ENCODE measurements at regions not wholly inside any gene's neighbourhood (a gene's known extent, or its start where the extent isn't known, plus 50 kb on each side); places are given as distances from the start of the nearest gene placed in this dataset.

DNA sequence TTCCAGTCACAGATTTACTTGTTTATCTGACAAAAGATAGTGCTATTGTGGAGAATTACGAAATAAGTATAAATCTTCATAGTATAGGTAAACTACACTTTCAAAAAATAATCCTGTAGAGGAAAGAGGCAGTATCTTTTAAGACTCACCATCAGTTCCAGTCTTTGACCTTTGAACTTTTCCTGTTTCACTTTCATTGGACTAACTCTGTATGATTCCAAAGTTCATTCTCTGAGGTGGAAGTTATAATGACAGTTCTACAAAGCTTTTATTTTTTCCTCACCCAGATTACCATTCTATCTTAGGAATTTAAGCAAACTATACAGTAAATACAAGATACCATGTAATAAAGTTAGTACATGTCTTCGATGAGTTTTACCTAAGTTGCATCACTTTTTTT lies 901.3 kb upstream of the SEMA6A start:
- Histone ChIP-seq H2BK12ac (ENCODE audit: insufficient read length, low read depth, low read length) (no peak overlapping the region), H4K91ac (ENCODE audit: insufficient read length, low read depth, low read length) (no peak overlapping the region), H2BK5ac (ENCODE audit: insufficient read length, low read length) (no peak overlapping the region), H3K23me2 (ENCODE audit: insufficient read length, low read depth, low read length, poor library complexity, severe bottlenecking) (no peaks in the 10 kb centered on the region), H3K18ac (ENCODE audit: insufficient read length, low read depth, low read length) (no peak overlapping the region), H3K14ac (ENCODE audit: insufficient read depth, low read length) (no peak overlapping the region), H3K79me1 (ENCODE audit: insufficient read depth, low read depth, low read length, poor library complexity, severe bottlenecking) (no peaks in the 10 kb centered on the region), H2BK120ac (ENCODE audit: low read depth, low read length, poor library complexity, severe bottlenecking) (no peak overlapping the region), H3K4ac (ENCODE audit: low read depth, low read length) (no peak overlapping the region), H4K20me1 (ENCODE audit: control insufficient read depth, insufficient read depth, insufficient read length) (no peaks in the 10 kb centered on the region), H4K5ac (ENCODE audit: insufficient read length, low read depth, low read length) (no peak overlapping the region), H3K4me1 (ENCODE audit: insufficient read depth, low read length) (no peaks in the 10 kb centered on the region), H4K8ac (replicated peaks; ENCODE audit: insufficient read length, low read depth, low read length) (no peak overlapping the region), H2AK5ac (ENCODE audit: insufficient read length, low read length) (no peak overlapping the region), H3K23ac (ENCODE audit: insufficient read length, low read depth, low read length) (no peak overlapping the region), H3K9ac (ENCODE audit: extremely low read depth, insufficient read length, low read length) (no peak overlapping the region), H3K56ac (ENCODE audit: insufficient read length, low read depth, low read length) (no peak overlapping the region), H3K79me2 (ENCODE audit: insufficient read depth, low read length) (no peaks in the 10 kb centered on the region), H2AFZ (ENCODE audit: low read length) (no peak overlapping the region), H3K27me3 (ENCODE audit: insufficient read depth, low read length) (no peaks in the 10 kb centered on the region), H2BK20ac (ENCODE audit: low read depth, low read length, poor library complexity, severe bottlenecking) (no peak overlapping the region), H3K27ac (ENCODE audit: insufficient read length, low read depth, low read length) (no peak overlapping the region), H3K4me2 (ENCODE audit: insufficient read depth, insufficient read length, low read length) (no peak overlapping the region), H3T11ph (ENCODE audit: low read length) (no peak overlapping the region), H2BK15ac (ENCODE audit: low read depth, low read length) (no peak overlapping the region), H3K9me3 (ENCODE audit: control insufficient read depth, low read depth, low read length) (no peaks in the 10 kb centered on the region)
- peaks cover 3 to 4% of the 10 kb centered on the region in 2 experiments; a peak in 1 of 4 replicates for H3K4me1 Mint-ChIP-seq
- TF ChIP-seq, protein P1, sequence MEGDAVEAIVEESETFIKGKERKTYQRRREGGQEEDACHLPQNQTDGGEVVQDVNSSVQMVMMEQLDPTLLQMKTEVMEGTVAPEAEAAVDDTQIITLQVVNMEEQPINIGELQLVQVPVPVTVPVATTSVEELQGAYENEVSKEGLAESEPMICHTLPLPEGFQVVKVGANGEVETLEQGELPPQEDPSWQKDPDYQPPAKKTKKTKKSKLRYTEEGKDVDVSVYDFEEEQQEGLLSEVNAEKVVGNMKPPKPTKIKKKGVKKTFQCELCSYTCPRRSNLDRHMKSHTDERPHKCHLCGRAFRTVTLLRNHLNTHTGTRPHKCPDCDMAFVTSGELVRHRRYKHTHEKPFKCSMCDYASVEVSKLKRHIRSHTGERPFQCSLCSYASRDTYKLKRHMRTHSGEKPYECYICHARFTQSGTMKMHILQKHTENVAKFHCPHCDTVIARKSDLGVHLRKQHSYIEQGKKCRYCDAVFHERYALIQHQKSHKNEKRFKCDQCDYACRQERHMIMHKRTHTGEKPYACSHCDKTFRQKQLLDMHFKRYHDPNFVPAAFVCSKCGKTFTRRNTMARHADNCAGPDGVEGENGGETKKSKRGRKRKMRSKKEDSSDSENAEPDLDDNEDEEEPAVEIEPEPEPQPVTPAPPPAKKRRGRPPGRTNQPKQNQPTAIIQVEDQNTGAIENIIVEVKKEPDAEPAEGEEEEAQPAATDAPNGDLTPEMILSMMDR (conservative IDR thresholded peaks at IDR 0.05) = no peak
- no peak overlapping the region for H3K4me3 Mint-ChIP-seq
- H3K36me3 Mint-ChIP-seq (ENCODE audit: insufficient read depth in 1 of 3, low read depth in 3 of 3) = no peaks in the 10 kb centered on the region
- no peaks in the 10 kb centered on the region for H3K9me3 Mint-ChIP-seq
- H3K27me3 Mint-ChIP-seq (ENCODE audit: low read depth) = no peaks in the 10 kb centered on the region
- DNase-seq = no peak
- WGBS (ENCODE audit: extremely low coverage, insufficient read length, low lambda C conversion rate) = no CpG with 5 or more reads among the region's 2 CpGs
- H3K27ac Mint-ChIP-seq = no peak overlapping the region
